ENCODE measurements at regions not wholly inside any gene's neighbourhood (a gene's known extent, or its start where the extent isn't known, plus 50 kb on each side); places are given as distances from the start of the nearest gene placed in this dataset.

- H3K4me1 Mint-ChIP-seq (ENCODE audit: unreplicated experiment), result no peaks in the 10 kb centered on the region
- H3K36me3 Mint-ChIP-seq (ENCODE audit: low read depth, unreplicated experiment), result no peaks in the 10 kb centered on the region
- H3K27ac Mint-ChIP-seq (ENCODE audit: unreplicated experiment), result no peak overlapping the region
- H3K27me3 Mint-ChIP-seq (ENCODE audit: unreplicated experiment), result no peaks in the 10 kb centered on the region
- TF ChIP-seq CTCF (IDR thresholded peaks at IDR 0.05; ENCODE audit: unreplicated experiment), result no peak
- H3K4me3 Mint-ChIP-seq (ENCODE audit: unreplicated experiment), result no peak overlapping the region
- DNase-seq (ENCODE audit: low spot score), result no peak
- no peaks in the 10 kb centered on the region for H3K9me3 Mint-ChIP-seq (ENCODE audit: unreplicated experiment)
These were observed 424.2 kb upstream of the GRIA1 start for GRCh38 chr5:153066281-153066680.

GRCh38 chr5:153067869-153068268 lies 422.6 kb upstream of the GRIA1 start:
- H3K27me3 Mint-ChIP-seq (ENCODE audit: unreplicated experiment), result no peaks in the 10 kb centered on the region
- TF ChIP-seq CTCF (IDR thresholded peaks at IDR 0.05; ENCODE audit: unreplicated experiment), result no peak
- no peaks in the 10 kb centered on the region for H3K9me3 Mint-ChIP-seq (ENCODE audit: unreplicated experiment)
- no peak overlapping the region for H3K4me3 Mint-ChIP-seq (ENCODE audit: unreplicated experiment)
- DNase-seq (ENCODE audit: low spot score), result no peak
- H3K36me3 Mint-ChIP-seq (ENCODE audit: low read depth, unreplicated experiment), result no peaks in the 10 kb centered on the region
- no peaks in the 10 kb centered on the region for H3K4me1 Mint-ChIP-seq (ENCODE audit: unreplicated experiment)
- no peak overlapping the region for H3K27ac Mint-ChIP-seq (ENCODE audit: unreplicated experiment)

- H3K4me1 Mint-ChIP-seq (ENCODE audit: unreplicated experiment), result no peaks in the 10 kb centered on the region
- no peaks in the 10 kb centered on the region for H3K9me3 Mint-ChIP-seq (ENCODE audit: unreplicated experiment)
- no peak for TF ChIP-seq CTCF (IDR thresholded peaks at IDR 0.05; ENCODE audit: unreplicated experiment)
- no peak overlapping the region for H3K4me3 Mint-ChIP-seq (ENCODE audit: unreplicated experiment)
- no peak for DNase-seq (ENCODE audit: low spot score)
- H3K27ac Mint-ChIP-seq (ENCODE audit: unreplicated experiment), result no peak overlapping the region
- peaks cover 3% of the 10 kb centered on the region for H3K27me3 Mint-ChIP-seq (ENCODE audit: unreplicated experiment)
- no peaks in the 10 kb centered on the region for H3K36me3 Mint-ChIP-seq (ENCODE audit: low read depth, unreplicated experiment)
These were observed 411.1 kb upstream of the GRIA1 start for GRCh38 chr5:153079396-153079795.

GRCh38 chr5:153080940-153081339 lies 409.5 kb upstream of the GRIA1 start:
- H3K27ac Mint-ChIP-seq (ENCODE audit: unreplicated experiment), result no peak overlapping the region
- TF ChIP-seq CTCF (IDR thresholded peaks at IDR 0.05; ENCODE audit: unreplicated experiment), result no peak
- peaks cover 5% of the 10 kb centered on the region for H3K27me3 Mint-ChIP-seq (ENCODE audit: unreplicated experiment)
- no peaks in the 10 kb centered on the region for H3K36me3 Mint-ChIP-seq (ENCODE audit: low read depth, unreplicated experiment)
- H3K4me1 Mint-ChIP-seq (ENCODE audit: unreplicated experiment), result no peaks in the 10 kb centered on the region
- H3K9me3 Mint-ChIP-seq (ENCODE audit: unreplicated experiment), result no peaks in the 10 kb centered on the region
- no peak for DNase-seq (ENCODE audit: low spot score)
- no peak overlapping the region for H3K4me3 Mint-ChIP-seq (ENCODE audit: unreplicated experiment)

GRCh38 chr5:153081385-153081784 lies 409.1 kb upstream of the GRIA1 start:
- peaks cover 5% of the 10 kb centered on the region for H3K27me3 Mint-ChIP-seq (ENCODE audit: unreplicated experiment)

More at GRCh38 chr5:153081385-153081784, 409.1 kb upstream of the GRIA1 start:
- TF ChIP-seq CTCF (IDR thresholded peaks at IDR 0.05; ENCODE audit: unreplicated experiment), result no peak
- no peak overlapping the region for H3K4me3 Mint-ChIP-seq (ENCODE audit: unreplicated experiment)
- H3K9me3 Mint-ChIP-seq (ENCODE audit: unreplicated experiment), result no peaks in the 10 kb centered on the region
- no peak for DNase-seq (ENCODE audit: low spot score)
- no peaks in the 10 kb centered on the region for H3K36me3 Mint-ChIP-seq (ENCODE audit: low read depth, unreplicated experiment)
- H3K4me1 Mint-ChIP-seq (ENCODE audit: unreplicated experiment), result no peaks in the 10 kb centered on the region
- no peak overlapping the region for H3K27ac Mint-ChIP-seq (ENCODE audit: unreplicated experiment)
